DND-41 (cell line): ENCODE measurements at regions not wholly inside any gene's neighbourhood (a gene's known extent, or its start where the extent isn't known, plus 50 kb on each side); places are given as distances from the start of the nearest gene placed in this dataset.

Experiments used
- EZH2 ChIP-seq: IDR thresholded peaks from 3 replicates; pipeline ENCODE4 v1.6.1; 2012; ENCODE audit warnings: borderline replicate concordance, low read depth, mild to moderate bottlenecking, moderate library complexity, low read length, inconsistent platforms; ENCODE audit not compliant: severe bottlenecking
- TF ChIP-seq, protein P1 (sequence below): IDR thresholded peaks from 2 replicates; pipeline ENCODE4 v1.5.1; 2012; ENCODE audit warnings: borderline replicate concordance, low read length, moderate library complexity, mild to moderate bottlenecking; ENCODE audit not compliant: poor library complexity, severe bottlenecking; ENCODE audit errors: extremely low read depth

- TF ChIP-seq, protein P1, sequence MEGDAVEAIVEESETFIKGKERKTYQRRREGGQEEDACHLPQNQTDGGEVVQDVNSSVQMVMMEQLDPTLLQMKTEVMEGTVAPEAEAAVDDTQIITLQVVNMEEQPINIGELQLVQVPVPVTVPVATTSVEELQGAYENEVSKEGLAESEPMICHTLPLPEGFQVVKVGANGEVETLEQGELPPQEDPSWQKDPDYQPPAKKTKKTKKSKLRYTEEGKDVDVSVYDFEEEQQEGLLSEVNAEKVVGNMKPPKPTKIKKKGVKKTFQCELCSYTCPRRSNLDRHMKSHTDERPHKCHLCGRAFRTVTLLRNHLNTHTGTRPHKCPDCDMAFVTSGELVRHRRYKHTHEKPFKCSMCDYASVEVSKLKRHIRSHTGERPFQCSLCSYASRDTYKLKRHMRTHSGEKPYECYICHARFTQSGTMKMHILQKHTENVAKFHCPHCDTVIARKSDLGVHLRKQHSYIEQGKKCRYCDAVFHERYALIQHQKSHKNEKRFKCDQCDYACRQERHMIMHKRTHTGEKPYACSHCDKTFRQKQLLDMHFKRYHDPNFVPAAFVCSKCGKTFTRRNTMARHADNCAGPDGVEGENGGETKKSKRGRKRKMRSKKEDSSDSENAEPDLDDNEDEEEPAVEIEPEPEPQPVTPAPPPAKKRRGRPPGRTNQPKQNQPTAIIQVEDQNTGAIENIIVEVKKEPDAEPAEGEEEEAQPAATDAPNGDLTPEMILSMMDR = no peak
- TF ChIP-seq EZH2 = no peak
These were observed 187.6 kb downstream of the NHLRC3 start for GRCh38 chr13:39225860-39226259.
